HEK293 (cell line): ENCODE measurements at regions not wholly inside any gene's neighbourhood (a gene's known extent, or its start where the extent isn't known, plus 50 kb on each side); places are given as distances from the start of the nearest gene placed in this dataset.
"Not testable (repeated sequence)": the region's sequence is repeated elsewhere in the genome, so short reads cannot be mapped to it uniquely, and the experiment has no call there.

Experiments used
- CTCF ChIA-PET: fragments of 350-600 bp; formaldehyde crosslinking; extraction: SDS; loops from one replicate; lab custom pipeline; 2021; ENCODE audit warnings: antibody characterized with exemption; lab: Yijun Ruan, JAX
- POLR2A ChIA-PET: fragments of 300-600 bp; formaldehyde crosslinking; extraction: SDS; loops from one replicate; lab custom pipeline; 2020; ENCODE audit warnings: antibody characterized with exemption, inconsistent platforms; lab: Yijun Ruan, JAX
- H3K27ac ChIP-seq: fragments of 200-500 bp; sonication (Bioruptor generic); 2 replicates; pipeline ENCODE4 v1.5.1; 2014; ENCODE audit warnings: low read depth, low read length, control low read depth, inconsistent platforms; ENCODE audit errors: extremely low read depth
- H3K36me3 ChIP-seq, 2 experiments: fragments of 200-500 bp in 1 of 2; sonication (Bioruptor generic) in 1 of 2; 1 replicate in 1 of 2; 2 replicates in 1 of 2; pipeline ENCODE4 v1.5.1; 2014 to 2017; ENCODE audit warnings: inconsistent platforms in 2 of 2, low read length in 2 of 2; ENCODE audit not compliant: control insufficient read depth in 2 of 2, insufficient read depth in 1 of 2
- H3K4me1 ChIP-seq: fragments of 200-500 bp; sonication (Bioruptor generic); 2 replicates; pipeline ENCODE4 v1.5.1; 2014; ENCODE audit warnings: mild to moderate bottlenecking, low read length, inconsistent platforms; ENCODE audit not compliant: control insufficient read depth, insufficient read depth
- H3K4me3 ChIP-seq: 2 replicates; pipeline ENCODE4 v1.5.1; 2011; ENCODE audit warnings: low read depth, mild to moderate bottlenecking, control low read depth, low read length, moderate library complexity
- H3K9me3 ChIP-seq: fragments of 200-500 bp; sonication (Bioruptor generic); 2 replicates; pipeline ENCODE4 v1.5.1; 2014; ENCODE audit warnings: low read depth, low read length, inconsistent platforms; ENCODE audit not compliant: control insufficient read depth, insufficient read depth
- GLI4 ChIP-seq: fragments of 450-650 bp; formaldehyde crosslinking; IDR thresholded peaks from 2 replicates; pipeline ENCODE4 v1.5.1; 2016; ENCODE audit warnings: missing biosample characterization, missing genetic modification characterization
- ZBTB20 ChIP-seq: fragments of 450-650 bp; formaldehyde crosslinking; IDR thresholded peaks from 2 replicates; pipeline ENCODE4 v1.5.1; 2016; ENCODE audit warnings: missing biosample characterization, missing genetic modification characterization
- ZNF292 ChIP-seq: fragments of 450-650 bp; formaldehyde crosslinking; IDR thresholded peaks from 2 replicates; pipeline ENCODE4 v1.5.1; 2016; ENCODE audit warnings: low read depth, missing biosample characterization, missing genetic modification characterization, borderline replicate concordance
- ZNF449 ChIP-seq: fragments of 450-650 bp; formaldehyde crosslinking; IDR thresholded peaks from 2 replicates; pipeline ENCODE4 v1.5.1; 2017; ENCODE audit warnings: missing biosample characterization, mild to moderate bottlenecking, missing genetic modification characterization, moderate library complexity
- ZNF501 ChIP-seq: fragments of 450-650 bp; formaldehyde crosslinking; IDR thresholded peaks from 2 replicates; pipeline ENCODE4 v1.5.1; 2016; ENCODE audit warnings: missing biosample characterization, missing genetic modification characterization
- ZNF548 ChIP-seq: fragments of 450-650 bp; formaldehyde crosslinking; IDR thresholded peaks from 2 replicates; pipeline ENCODE4 v1.5.1; 2016; ENCODE audit warnings: missing biosample characterization, missing genetic modification characterization
- ZNF585B ChIP-seq: fragments of 450-650 bp; formaldehyde crosslinking; IDR thresholded peaks from 2 replicates; pipeline ENCODE4 v1.5.1; 2016; ENCODE audit warnings: missing biosample characterization, missing genetic modification characterization
- ZNF658 ChIP-seq: fragments of 450-650 bp; formaldehyde crosslinking; IDR thresholded peaks from 2 replicates; pipeline ENCODE4; 2016; ENCODE audit warnings: missing biosample characterization, missing genetic modification characterization
- TF ChIP-seq, protein P1 (sequence below): fragments of 450-650 bp; formaldehyde crosslinking; IDR thresholded peaks from 2 replicates; pipeline ENCODE4; 2016; ENCODE audit warnings: missing biosample characterization, missing genetic modification characterization
- TF ChIP-seq, protein P2 (sequence below): fragments of 450-650 bp; formaldehyde crosslinking; IDR thresholded peaks from 2 replicates; pipeline ENCODE4 v1.5.1; 2016; ENCODE audit warnings: missing biosample characterization, missing genetic modification characterization
- TF ChIP-seq, protein P3 (sequence below): fragments of 450-650 bp; formaldehyde crosslinking; conservative IDR thresholded peaks from 2 replicates; pipeline ENCODE4 v1.5.1; 2016; ENCODE audit warnings: low read depth, missing biosample characterization, missing genetic modification characterization
- TF ChIP-seq, protein P4 (sequence below): fragments of 450-650 bp; formaldehyde crosslinking; IDR thresholded peaks from 2 replicates; pipeline ENCODE4 v1.5.1; 2016; ENCODE audit warnings: missing biosample characterization, missing genetic modification characterization

DNA sequence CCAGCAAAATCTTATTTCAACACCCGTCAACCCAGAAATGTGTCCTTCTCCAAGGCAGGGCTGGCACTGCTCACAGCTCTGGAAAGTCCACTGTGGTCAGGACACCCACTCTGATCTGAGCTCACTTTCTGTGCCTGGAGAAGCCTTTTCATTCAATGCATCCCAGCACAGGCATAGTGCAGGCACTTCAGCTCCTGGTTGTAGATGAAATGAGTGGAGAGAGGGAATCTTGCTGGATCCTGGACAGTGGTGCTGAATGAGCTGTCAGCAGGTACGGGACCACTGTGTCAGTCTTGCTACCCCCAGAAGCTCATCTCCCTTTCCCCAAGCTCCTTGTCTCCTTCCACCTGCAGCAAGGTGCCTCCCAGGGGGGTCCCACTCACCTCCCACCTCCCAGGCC is 86.1 kb upstream of the SALL1 start (continued):
- TF ChIP-seq, protein P1, sequence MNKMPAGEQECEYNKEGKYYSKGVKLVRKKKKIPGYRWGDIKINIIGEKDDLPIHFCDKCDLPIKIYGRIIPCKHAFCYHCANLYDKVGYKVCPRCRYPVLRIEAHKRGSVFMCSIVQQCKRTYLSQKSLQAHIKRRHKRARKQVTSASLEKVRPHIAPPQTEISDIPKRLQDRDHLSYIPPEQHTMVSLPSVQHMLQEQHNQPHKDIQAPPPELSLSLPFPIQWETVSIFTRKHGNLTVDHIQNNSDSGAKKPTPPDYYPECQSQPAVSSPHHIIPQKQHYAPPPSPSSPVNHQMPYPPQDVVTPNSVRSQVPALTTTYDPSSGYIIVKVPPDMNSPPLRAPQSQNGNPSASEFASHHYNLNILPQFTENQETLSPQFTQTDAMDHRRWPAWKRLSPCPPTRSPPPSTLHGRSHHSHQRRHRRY (tag by site-specific recombination), result no peak

DNA sequence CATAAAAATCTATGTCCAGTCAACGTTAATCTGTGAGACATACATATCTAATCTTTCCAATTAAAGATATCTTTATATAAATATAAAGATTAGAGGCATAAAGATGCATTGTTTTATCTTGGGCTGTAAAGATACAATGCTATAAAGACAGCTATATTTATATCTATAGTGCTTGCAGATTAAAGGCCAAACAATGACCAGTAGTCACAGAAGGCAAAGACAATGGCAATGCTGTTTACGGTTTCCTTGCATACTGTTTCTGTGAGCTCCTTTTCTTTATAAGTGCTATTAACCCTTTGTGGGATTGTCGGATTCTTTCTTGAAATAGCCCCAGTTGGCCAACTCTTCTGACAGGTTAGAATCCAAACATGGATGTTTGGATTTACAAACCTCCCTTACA is 85.5 kb upstream of the SALL1 start:
- H3K9me3 ChIP-seq, result no peaks in the 10 kb centered on the region
- CTCF ChIA-PET, result no interaction called here
- H3K4me3 ChIP-seq, result no peak overlapping the region
- H3K4me1 ChIP-seq, result peaks cover 5% of the 10 kb centered on the region; the same call in 1 of the 2 replicates
- no peak for TF ChIP-seq ZNF449 (tag by site-specific recombination)
- TF ChIP-seq, all 188 proteins: peak for 0
- H3K27ac ChIP-seq, result no peak overlapping the region
- no peaks in the 10 kb centered on the region for H3K36me3 ChIP-seq
- POLR2A ChIA-PET, result no interaction called here

DNA sequence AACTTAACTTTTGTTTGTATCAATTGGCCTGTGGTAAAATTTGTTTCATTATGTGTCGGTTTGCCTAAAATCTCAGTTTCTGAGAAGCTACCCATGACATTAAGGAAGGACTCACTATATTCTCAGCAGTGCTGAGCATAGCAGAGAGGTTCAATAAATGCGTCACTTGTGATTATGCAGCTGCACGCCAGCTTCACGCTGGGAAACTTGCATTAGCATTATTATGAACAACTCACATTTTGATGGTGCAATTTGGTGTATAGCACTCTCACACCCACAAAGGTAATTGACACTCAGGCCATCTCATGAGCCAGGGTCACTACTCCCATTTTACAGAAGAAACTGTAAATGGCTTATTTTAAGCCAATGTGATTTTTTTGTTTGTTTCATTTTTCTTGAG is 80.6 kb upstream of the SALL1 start:
- H3K9me3 ChIP-seq, result no peaks in the 10 kb centered on the region
- H3K4me1 ChIP-seq, result peaks cover 3% of the 10 kb centered on the region; the same call in 1 of the 2 replicates
- no peak overlapping the region for H3K4me3 ChIP-seq
- POLR2A ChIA-PET, result no interaction called here
- TF ChIP-seq, protein P2, sequence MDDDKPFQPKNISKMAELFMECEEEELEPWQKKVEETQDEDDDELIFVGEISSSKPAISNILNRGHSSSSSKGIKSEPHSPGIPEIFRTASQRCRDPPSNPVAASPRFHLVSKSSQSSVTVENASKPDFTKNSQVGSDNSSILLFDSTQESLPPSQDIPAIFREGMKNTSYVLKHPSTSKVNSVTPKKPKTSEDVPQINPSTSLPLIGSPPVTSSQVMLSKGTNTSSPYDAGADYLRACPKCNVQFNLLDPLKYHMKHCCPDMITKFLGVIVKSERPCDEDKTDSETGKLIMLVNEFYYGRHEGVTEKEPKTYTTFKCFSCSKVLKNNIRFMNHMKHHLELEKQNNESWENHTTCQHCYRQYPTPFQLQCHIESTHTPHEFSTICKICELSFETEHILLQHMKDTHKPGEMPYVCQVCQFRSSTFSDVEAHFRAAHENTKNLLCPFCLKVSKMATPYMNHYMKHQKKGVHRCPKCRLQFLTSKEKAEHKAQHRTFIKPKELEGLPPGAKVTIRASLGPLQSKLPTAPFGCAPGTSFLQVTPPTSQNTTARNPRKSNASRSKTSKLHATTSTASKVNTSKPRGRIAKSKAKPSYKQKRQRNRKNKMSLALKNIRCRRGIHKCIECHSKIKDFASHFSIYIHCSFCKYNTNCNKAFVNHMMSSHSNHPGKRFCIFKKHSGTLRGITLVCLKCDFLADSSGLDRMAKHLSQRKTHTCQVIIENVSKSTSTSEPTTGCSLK (tag by site-specific recombination), result no peak
- TF ChIP-seq ZNF548 (tag by site-specific recombination), result no peak
- no peak for TF ChIP-seq ZNF292 (tag by site-specific recombination)
- TF ChIP-seq ZNF501 (tag by site-specific recombination), result no peak
- no peak for TF ChIP-seq GLI4 (tag by site-specific recombination)
- no peak for TF ChIP-seq ZNF585B (tag by site-specific recombination)
- TF ChIP-seq ZBTB20, result no peak
- no peak for TF ChIP-seq ZNF658 (tag by site-specific recombination)
- TF ChIP-seq, all 188 proteins: peak for 0
- Histone ChIP-seq H3K36me3 (no peaks in the 10 kb centered on the region), H3K27ac (no peak overlapping the region)
- CTCF ChIA-PET, result interaction anchor here (0.6 kb wide), 1 partner anchor 287 kb away, joined by 5 read pairs; no protein-coding TSS in a partner anchor

GRCh38 chr16:51230035-51230434 is 79.0 kb upstream of the SALL1 start:
- H3K9me3 ChIP-seq, H3K36me3 ChIP-seq, CTCF ChIA-PET, H3K27ac ChIP-seq, H3K4me3 ChIP-seq, H3K4me1 ChIP-seq, POLR2A ChIA-PET: not testable (repeated sequence)
- TF ChIP-seq, protein P3, sequence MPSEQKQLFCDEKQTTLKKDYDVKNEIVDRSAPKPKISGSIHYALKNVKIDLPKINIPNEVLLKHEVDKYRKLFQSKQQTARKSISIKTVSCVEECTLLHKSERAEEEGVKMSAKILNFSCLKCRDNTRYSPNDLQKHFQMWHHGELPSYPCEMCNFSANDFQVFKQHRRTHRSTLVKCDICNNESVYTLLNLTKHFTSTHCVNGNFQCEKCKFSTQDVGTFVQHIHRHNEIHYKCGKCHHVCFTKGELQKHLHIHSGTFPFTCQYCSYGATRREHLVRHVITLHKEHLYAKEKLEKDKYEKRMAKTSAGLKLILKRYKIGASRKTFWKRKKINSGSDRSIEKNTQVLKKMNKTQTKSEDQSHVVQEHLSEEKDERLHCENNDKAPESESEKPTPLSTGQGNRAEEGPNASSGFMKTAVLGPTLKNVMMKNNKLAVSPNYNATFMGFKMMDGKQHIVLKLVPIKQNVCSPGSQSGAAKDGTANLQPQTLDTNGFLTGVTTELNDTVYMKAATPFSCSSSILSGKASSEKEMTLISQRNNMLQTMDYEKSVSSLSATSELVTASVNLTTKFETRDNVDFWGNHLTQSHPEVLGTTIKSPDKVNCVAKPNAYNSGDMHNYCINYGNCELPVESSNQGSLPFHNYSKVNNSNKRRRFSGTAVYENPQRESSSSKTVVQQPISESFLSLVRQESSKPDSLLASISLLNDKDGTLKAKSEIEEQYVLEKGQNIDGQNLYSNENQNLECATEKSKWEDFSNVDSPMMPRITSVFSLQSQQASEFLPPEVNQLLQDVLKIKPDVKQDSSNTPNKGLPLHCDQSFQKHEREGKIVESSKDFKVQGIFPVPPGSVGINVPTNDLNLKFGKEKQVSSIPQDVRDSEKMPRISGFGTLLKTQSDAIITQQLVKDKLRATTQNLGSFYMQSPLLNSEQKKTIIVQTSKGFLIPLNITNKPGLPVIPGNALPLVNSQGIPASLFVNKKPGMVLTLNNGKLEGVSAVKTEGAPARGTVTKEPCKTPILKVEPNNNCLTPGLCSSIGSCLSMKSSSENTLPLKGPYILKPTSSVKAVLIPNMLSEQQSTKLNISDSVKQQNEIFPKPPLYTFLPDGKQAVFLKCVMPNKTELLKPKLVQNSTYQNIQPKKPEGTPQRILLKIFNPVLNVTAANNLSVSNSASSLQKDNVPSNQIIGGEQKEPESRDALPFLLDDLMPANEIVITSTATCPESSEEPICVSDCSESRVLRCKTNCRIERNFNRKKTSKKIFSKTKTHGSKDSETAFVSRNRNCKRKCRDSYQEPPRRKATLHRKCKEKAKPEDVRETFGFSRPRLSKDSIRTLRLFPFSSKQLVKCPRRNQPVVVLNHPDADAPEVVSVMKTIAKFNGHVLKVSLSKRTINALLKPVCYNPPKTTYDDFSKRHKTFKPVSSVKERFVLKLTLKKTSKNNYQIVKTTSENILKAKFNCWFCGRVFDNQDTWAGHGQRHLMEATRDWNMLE, result 0 out of 2 replicates have a peak, but pooled peaks have one; percentile 22
- TF ChIP-seq, protein P4, sequence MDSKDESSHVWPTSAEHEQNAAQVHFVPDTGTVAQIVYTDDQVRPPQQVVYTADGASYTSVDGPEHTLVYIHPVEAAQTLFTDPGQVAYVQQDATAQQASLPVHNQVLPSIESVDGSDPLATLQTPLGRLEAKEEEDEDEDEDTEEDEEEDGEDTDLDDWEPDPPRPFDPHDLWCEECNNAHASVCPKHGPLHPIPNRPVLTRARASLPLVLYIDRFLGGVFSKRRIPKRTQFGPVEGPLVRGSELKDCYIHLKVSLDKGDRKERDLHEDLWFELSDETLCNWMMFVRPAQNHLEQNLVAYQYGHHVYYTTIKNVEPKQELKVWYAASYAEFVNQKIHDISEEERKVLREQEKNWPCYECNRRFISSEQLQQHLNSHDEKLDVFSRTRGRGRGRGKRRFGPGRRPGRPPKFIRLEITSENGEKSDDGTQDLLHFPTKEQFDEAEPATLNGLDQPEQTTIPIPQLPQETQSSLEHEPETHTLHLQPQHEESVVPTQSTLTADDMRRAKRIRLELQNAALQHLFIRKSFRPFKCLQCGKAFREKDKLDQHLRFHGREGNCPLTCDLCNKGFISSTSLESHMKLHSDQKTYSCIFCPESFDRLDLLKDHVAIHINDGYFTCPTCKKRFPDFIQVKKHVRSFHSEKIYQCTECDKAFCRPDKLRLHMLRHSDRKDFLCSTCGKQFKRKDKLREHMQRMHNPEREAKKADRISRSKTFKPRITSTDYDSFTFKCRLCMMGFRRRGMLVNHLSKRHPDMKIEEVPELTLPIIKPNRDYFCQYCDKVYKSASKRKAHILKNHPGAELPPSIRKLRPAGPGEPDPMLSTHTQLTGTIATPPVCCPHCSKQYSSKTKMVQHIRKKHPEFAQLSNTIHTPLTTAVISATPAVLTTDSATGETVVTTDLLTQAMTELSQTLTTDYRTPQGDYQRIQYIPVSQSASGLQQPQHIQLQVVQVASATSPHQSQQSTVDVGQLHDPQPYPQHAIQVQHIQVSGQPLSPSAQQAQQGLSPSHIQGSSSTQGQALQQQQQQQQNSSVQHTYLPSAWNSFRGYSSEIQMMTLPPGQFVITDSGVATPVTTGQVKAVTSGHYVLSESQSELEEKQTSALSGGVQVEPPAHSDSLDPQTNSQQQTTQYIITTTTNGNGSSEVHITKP, result 0 out of 2 replicates have a peak, but pooled peaks have one; percentile 18
- TF ChIP-seq, all 188 proteins: peak for 2; not testable (repeated sequence) for 186
